ENCODE measurements at regions not wholly inside any gene's neighbourhood (a gene's known extent, or its start where the extent isn't known, plus 50 kb on each side); places are given as distances from the start of the nearest gene placed in this dataset.
"Not testable (repeated sequence)": the region's sequence is repeated elsewhere in the genome, so short reads cannot be mapped to it uniquely, and the experiment has no call there.

- TF ChIP-seq, protein P1, sequence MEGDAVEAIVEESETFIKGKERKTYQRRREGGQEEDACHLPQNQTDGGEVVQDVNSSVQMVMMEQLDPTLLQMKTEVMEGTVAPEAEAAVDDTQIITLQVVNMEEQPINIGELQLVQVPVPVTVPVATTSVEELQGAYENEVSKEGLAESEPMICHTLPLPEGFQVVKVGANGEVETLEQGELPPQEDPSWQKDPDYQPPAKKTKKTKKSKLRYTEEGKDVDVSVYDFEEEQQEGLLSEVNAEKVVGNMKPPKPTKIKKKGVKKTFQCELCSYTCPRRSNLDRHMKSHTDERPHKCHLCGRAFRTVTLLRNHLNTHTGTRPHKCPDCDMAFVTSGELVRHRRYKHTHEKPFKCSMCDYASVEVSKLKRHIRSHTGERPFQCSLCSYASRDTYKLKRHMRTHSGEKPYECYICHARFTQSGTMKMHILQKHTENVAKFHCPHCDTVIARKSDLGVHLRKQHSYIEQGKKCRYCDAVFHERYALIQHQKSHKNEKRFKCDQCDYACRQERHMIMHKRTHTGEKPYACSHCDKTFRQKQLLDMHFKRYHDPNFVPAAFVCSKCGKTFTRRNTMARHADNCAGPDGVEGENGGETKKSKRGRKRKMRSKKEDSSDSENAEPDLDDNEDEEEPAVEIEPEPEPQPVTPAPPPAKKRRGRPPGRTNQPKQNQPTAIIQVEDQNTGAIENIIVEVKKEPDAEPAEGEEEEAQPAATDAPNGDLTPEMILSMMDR (conservative IDR thresholded peaks at IDR 0.05), result not testable (repeated sequence)
- not testable (repeated sequence) for TF ChIP-seq ZFX (IDR thresholded peaks at IDR 0.05)
Observed at GRCh38 chr2:95763074-95763473, 171.3 kb downstream of the TRIM43 start.
